Glomerular visceral epithelial cell (primary cell): ENCODE measurements at regions not wholly inside any gene's neighbourhood (a gene's known extent, or its start where the extent isn't known, plus 50 kb on each side); places are given as distances from the start of the nearest gene placed in this dataset.
"Not testable (repeated sequence)": the region's sequence is repeated elsewhere in the genome, so short reads cannot be mapped to it uniquely, and the experiment has no call there.

Source experiments
- DNase-seq: peaks from one replicate; pipeline ENCODE4 v3.0.0-alpha.2; 2016; ENCODE audit errors: extremely low spot score

DNA sequence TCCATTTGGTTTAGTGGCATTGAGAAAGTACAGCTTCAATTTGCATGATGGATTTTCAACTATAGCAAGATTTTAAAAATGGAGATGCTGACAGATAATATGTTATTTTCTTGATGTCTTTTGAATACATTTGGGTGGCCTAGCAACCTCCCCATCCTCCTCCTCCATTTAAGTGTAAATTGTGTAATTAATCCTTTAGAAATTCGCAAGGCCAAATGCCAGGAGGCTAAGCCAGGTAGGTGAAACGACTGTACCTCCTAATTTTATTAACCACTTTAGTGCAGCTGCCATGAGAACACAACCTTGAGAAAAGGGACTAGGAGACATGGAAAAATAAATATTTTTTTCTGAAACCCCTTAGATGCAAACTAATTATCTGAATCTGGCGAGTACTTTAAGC is 248.8 kb downstream of the MRPS30 start:
- no peak for DNase-seq

DNA sequence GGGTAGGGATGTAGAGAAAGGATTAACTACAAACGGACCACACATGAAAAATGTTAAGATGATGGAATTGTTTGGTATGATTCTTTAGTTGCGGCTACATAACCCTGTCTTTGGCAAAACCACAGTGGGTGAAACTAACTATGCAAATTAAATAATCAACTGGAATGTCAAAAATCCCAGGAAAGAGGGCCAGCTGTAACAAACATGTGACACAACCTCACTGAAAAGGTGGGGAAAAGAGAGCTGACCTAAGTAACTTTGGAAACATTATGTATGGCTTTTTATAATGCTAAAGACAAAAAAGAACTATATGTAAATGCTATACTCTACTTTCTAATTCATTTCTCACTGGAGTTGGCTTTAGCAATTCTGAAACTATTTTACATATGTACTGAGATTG is 252.0 kb downstream of the MRPS30 start:
- DNase-seq = no peak

DNA sequence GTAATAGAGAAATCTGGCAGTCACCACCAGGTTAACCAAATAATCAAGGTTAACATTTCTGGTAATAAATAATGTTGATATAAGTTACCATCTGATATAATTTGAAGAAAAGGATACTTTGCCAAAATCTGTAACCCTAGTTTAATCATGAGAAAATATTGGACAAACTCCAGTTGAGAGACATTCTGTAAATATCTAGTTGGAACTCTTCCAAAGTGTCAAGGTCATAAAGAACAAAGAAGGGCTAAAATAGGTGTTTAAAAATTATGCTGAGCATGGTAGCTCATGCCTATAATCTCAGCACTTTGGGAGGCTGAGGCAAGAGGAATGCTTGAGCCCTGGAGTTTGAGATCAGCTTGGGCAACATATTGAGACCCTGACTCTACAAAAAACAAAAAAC is 253.3 kb downstream of the MRPS30 start:
- no peak for DNase-seq

DNA sequence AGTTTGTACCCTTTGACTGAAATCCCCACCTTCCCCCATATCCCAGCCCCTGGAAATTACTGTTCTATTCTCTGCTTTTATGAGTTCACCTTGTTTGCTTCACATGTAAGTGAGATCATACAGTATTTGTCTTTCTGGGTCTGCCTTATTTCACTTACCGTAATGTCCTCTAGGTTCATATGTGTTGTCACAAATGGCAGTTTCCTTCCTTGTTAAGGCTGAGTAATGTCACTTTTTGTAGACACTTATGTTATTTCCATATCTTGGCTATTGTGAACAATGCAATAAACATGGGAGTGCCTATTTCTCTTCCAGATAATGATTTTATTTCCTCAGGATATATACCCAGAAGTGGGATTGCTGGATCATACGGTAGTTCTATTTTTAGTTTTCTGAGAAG is 272.3 kb downstream of the MRPS30 start:
- no peak for DNase-seq

DNA sequence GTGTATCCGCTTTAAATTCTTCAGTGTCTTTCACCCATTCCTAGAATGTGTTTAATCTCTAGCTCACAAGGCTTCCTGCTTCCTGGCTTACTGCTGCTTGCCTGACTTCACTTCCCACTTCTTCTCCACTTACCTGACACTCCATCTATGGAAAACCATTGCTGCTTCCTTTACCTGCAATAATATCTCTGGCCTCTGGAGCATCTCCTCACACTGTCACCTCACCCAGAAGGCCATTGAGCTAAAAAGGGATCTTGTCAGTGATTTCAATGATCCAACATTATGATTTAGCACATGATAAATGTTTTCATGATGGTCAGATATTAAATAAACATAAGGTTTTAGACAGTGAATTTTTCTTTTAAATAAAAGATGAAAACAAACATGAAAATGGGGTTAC is 281.1 kb downstream of the MRPS30 start:
- DNase-seq = no peak

DNA sequence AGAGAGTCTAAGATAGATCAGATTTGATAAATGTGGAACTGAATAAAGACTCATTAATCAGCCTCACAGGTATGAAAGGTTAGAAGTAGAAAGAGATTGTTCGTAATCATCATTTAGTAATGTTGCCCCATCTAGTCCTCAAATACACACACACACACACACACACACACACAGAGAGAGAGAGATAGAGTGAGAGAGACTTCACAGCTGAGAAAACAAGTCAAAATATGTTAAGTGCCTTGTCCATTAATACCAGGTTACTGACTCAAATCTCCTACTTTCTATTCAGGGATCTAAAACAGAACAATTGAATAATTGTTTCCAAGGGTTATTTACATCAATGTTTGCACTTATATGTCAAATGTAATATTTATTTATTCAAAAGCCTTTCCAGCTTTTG is 284.6 kb downstream of the MRPS30 start:
- no peak for DNase-seq

DNA sequence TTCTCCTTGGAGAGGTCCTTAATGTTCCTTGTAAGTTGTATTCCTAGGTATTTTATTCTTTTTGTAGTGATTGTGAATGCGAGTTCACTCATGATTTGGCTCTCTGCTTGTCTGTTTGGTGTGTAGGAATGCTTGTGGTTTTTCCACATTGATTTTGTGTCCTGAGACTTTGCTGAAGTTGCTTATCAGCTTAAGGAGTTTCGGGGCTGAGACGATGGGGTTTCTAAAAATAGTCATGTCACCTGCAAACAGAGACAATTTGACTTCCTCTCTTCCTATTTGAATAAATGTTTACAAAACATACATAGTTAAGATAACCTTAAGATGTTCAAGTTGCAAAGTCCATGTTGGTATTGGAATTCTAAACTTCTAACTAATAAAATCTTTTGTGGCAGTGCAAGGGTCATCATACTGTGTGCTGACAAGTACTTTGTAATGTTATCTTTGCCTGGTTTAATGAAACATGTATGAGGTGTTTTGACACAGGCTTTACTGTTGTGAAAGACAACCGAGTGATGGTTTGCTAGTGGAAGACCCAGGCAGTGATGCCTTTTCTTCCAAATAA is 286.2 kb downstream of the MRPS30 start:
- DNase-seq = no peak

DNA sequence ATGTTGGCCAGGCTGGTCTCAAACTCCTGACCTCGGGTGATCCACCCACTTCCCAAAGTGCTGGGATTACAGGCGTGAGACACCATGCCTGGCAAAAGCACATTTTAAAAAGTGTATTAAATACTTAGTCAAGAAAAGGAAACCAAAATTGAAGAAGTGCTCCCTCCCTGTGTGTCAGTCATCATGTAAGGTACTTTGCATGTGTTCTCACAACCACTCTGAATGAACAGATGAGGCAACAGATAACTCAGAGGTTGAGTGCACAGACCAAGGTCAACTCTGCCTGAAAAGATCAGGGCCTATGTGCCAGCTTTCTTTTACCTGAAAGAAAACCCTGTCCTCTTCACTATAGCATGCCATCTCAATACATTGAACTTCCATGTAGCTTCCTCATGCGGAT is 289.7 kb downstream of the MRPS30 start:
- DNase-seq = no peak

DNA sequence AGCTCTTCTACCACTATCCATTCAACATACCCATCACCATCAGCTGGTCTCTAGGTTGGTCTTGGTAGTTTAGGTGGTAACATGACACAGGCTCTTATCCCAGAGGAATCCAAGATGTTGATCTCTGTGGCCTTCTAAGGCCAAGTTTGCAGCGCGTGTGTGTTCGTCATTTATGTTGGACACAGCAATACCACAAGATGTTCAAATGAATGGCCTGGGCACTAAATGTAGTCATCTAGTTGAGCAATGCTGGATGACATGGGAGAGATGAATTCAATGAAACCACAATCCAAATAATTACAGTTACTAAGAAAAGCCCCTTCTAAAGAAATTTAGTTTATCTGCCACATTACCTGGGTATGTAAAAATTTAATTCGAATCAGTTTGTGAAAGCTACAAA is 292.4 kb downstream of the MRPS30 start:
- DNase-seq = no peak

DNA sequence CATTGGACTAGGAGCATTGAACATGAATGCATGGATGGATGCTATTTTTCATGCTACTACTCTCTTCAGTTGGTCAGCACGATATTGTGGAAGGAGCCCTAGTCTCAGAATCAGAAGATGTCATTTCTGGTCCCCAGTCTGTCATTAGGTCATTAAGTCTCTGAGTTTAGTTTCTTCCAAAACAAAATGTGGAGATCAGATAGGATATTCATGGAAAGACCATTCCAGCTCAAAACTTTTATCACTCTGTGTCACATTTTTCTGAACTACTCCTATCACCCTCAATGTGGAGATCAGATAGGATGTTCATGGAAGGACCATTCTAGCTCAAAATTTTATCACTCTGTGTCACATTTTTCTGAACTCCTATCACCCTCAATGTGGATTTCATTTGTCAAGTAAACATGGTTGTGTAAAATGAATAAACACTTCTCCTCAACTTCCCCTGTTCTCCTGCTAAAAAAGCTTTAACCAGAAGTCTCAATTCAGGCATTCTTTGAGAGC is 296.8 kb downstream of the MRPS30 start:
- DNase-seq = no peak

DNA sequence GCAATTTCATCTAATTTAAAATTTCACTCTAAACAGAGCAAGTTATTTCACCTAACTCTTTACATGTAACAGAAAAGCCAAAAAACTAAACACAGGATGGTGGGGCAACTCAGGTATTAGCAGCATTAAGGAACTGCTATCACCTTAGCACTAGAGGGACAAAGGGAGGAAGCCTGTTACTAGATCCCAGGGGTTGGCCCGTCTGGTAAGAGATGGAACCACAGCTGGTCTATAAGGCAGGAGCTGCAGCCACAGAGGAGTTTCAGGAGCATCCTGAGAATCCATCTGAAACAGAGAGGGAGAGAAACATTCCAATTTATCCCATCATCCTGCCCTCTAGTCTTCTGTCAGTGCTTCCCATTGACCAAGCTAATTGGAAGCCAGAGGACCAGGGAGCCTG is 300.3 kb downstream of the MRPS30 start:
- DNase-seq = no peak

DNA sequence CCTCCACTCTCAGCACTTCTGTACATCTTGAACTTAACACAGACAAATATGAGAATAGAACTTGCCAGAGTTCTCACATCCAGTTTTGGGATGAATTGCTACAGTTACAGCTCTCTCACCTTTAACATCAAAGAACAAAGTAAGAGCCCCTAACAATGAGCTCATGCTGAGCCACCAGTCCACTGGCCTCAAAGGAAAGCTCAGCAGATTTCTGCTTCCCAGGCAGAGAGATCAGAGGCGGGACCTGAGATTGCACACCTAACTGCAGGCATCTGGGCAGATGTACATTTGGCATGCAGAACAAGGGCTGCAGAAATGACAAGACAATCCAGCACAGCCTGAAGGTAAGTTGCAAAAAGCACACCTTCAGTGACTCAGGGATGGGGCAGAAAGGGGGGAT is 300.9 kb downstream of the MRPS30 start:
- no peak for DNase-seq

DNA sequence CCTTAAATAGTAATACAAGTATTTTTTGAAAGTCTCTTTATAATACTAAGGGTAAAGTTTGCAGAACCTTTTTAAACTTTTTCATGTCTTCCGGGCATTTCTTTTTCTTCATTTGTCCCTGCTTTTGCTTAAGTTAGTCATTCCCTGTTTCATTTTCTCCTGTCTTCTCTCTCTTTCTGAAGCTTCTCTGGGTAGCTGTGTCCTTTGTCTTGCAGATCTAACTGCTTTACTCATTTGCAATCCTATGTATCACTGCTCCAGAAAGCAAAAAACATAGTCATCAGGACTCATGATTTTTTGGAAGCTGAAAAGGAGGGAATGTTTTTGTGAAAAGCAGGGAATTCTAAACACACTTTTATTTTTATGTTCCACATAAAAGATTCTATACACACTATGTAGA is 301.7 kb downstream of the MRPS30 start:
- no peak for DNase-seq

DNA sequence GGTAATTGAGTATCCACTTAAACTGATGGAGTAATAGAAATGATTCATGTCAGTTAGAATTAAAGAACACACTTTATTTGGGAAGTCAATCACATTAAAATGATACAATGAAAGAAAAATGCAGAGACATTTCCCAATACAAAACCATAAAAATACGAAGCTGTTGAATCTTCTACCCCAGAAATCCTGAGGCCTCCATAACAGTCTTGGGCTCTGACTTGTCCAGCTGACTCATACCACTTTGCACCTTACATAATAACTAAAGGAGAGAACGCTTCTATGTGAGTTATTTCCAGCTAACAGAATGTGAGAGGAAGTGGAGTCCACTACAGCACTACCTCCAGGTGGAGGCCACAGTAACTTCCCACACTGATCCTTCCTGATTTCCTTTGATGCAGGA is 305.0 kb downstream of the MRPS30 start:
- peak; percentile 36 for DNase-seq

DNA sequence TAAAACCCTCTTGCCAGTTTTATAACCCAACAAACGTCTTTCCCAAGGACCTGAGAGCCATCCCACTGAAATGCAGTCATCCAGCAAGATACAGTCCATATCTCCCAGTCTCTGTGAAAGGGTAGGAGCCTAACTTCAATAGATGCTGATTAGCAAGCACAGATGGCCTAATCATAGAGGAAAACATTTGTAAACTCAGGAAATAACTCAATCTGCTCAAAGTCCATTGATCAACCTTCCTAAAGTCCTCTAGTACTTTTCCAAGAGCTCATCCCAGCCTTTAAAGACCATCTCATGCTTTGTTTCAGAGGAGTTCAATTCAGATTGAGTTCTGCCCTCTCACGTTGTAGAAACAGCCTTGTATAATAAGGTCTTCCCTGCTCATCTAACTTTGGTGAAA is 324.2 kb downstream of the MRPS30 start:
- DNase-seq = no peak

DNA sequence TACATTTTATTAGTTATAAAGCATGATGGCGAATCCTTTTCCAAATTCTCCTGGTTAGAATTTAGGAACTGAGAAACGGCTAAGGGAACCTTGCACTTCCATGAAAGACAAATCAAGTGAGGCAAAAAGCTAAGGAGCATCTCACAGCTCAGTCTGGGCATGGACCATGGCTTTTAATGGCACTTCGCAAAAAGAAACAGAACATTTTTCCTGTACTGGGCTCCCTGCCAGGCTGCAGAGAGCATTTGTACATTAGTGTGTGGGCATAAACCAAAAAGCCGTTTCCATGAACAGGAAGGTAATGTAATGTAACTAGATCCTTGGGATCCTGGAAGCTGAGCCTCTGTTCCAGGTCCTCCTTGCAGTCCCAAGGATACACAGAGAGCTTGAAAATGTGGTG is 354.2 kb downstream of the MRPS30 start:
- DNase-seq = no peak

DNA sequence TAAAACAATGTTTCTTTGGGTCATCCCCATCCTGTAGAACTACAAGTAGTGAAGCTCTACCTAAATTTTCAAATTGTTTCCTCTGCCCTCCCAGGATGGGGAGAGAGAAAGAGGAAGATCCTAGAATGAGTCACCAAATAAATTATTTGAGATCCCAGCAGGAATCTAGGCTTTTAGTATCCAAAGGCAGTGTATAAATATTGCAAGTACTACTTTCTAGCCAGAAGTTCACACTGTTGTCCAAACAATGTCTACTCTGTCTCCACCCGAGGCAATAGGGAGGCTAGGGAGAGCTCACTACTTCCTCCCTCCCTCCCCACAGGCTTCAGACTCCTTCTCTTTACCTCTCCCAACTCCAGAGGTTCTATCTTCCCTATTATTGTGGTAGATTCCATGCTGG is 362.8 kb downstream of the MRPS30 start:
- DNase-seq = no peak

DNA sequence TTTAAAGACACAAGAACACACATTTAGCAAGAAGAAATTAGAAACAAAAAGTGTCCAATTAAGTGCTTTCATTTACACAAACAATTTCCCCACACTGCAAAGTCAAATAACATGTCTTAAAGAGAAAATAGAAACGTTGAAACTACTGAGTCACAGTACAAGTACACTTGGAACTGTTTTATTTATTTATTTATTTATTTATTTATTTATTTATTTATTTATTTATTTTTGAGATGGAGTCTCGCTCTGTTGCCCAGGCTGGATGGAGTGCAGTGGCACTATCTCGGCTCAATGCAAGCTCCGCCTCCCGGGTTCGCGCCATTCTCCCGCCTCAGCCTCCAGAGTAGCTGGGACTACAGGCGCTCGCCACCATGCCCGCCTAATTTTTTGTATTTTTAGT is 363.9 kb downstream of the MRPS30 start:
- DNase-seq = not testable (repeated sequence)

DNA sequence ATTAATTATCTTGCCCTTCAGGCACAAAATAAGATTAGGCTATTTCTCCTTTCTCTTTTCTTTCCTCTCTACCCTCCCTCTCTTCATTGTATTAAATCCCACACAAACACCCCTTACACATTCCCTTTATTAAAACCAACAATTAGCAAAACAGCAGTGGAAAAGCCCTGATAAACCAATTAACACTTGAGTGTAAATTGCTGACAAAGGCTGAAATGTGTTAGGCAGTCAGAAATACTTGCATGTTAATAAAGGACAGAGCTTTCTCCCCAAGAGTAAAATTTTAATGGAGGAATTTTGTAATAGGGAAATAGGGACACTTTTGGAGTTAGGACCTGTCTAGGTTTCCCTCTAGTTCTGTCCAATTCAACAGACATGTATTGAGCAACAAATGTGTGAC is 370.9 kb downstream of the MRPS30 start:
- no peak for DNase-seq

DNA sequence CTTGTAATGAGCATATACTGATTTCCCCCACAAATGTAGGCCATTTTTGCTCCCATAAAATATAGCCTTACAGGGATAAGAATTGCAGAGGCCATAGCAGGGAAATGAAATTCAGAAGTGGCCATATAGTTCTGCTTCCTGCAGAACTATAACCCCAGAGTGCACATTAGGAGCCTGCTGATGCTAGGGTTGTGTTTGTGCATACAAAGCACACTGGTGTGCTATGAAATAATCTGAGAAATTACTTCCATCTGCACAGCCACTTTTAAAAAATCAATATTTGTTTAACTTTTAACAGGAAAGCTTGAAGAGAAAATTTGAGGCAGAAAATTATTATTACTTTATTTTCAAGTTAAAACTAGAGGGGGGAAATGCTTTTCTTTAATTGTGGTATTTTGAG is 380.3 kb downstream of the MRPS30 start:
- DNase-seq = no peak

DNA sequence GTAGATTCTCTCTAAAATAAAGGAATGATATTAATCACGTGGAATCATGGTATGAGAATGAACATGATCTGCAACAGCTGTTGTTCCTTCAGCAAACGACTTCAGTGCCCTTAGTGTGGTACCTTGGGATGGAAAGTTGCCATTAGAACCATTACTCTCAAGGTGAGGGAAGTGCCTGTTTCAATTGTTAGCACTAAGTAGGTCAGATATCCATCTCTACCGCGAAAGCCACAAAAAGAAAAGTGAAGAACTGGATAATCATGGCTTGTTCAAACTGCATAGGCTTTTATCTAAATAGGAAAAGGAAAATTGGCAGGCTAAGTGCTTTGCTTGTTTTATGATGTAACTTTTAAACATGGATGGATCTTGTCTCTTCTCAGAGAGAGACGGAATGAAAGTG is 380.7 kb downstream of the MRPS30 start:
- no peak for DNase-seq

DNA sequence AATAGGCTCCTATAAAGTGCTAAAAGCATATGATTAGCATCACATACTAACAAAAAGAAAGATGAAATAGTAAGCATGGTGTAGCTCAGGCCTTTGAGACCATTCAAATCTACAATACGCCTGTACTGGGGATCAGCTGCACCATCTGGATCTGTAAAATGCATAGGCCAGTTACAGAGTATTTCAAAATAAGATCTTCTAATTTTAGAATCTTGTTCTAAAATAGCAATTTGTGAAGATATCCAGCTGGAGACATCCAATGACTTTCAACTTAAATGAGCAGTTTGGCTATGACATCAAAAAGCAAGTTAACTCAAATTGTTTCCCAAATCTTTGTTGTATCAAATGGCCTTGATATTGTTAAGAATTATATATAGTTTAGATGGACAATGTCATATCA is 386.3 kb downstream of the MRPS30 start:
- no peak for DNase-seq
